CD4-positive, CD25-positive, alpha-beta regulatory T cell (primary cell): ENCODE measurements at regions not wholly inside any gene's neighbourhood (a gene's known extent, or its start where the extent isn't known, plus 50 kb on each side); places are given as distances from the start of the nearest gene placed in this dataset.

Experiments
- ATAC-seq, 2 donors: fragments of 150-1000 bp; cut with Tn5 transposase; one replicate each; pipeline ENCODE4 v1.10.0; 2021; ENCODE audit warnings: low read depth in 2 of 2, moderate number of reproducible peaks in 2 of 2, moderate library complexity in 1 of 2
- DNase-seq, 3 donors: peaks; one replicate each; pipeline versions ENCODE4 v3.0.0 to v3.0.0-alpha.2; 2012 to 2022; ENCODE audit warnings: mixed read lengths in 1 of 3
- H3K27ac ChIP-seq: one replicate; pipeline ENCODE4 v1.7.0; 2013; ENCODE audit warnings: mild to moderate bottlenecking, low read length; ENCODE audit not compliant: insufficient read depth, poor library complexity, severe bottlenecking
- H3K27me3 ChIP-seq: one replicate; pipeline ENCODE4 v1.7.0; 2013; ENCODE audit warnings: low read length; ENCODE audit not compliant: control insufficient read depth, insufficient read depth
- H3K36me3 ChIP-seq: one replicate; pipeline ENCODE4 v1.7.0; 2013; ENCODE audit warnings: mild to moderate bottlenecking, low read length, moderate library complexity; ENCODE audit not compliant: control insufficient read depth, insufficient read depth
- H3K4me1 ChIP-seq: 2 replicates; pipeline ENCODE4 v1.7.0; 2013; ENCODE audit warnings: mild to moderate bottlenecking, low read length; ENCODE audit not compliant: insufficient read depth, control insufficient read depth, poor library complexity, severe bottlenecking
- H3K4me3 ChIP-seq: one replicate; pipeline ENCODE4 v1.7.0; 2013; ENCODE audit warnings: low read depth, mild to moderate bottlenecking, low read length, moderate library complexity
- H3K9me3 ChIP-seq, 2 experiments: 1 replicate in 1 of 2; 2 replicates in 1 of 2; pipeline ENCODE4 v1.7.0; 2013; ENCODE audit warnings: low read length in 2 of 2, mild to moderate bottlenecking in 1 of 2, moderate library complexity in 1 of 2; ENCODE audit not compliant: control insufficient read depth in 2 of 2
- H3K27ac Mint-ChIP-seq, 3 donors: one replicate each; pipeline ENCODE4 v1.8.0; 2020 to 2022; ENCODE audit warnings: mild to moderate bottlenecking in 3 of 3, mixed read lengths in 3 of 3, moderate library complexity in 2 of 3
- H3K27me3 Mint-ChIP-seq: one replicate; pipeline ENCODE4 v1.8.0; 2022; ENCODE audit warnings: mild to moderate bottlenecking, mixed read lengths
- H3K36me3 Mint-ChIP-seq: one replicate; pipeline ENCODE4 v1.8.0; 2020; ENCODE audit warnings: mixed read lengths
- H3K4me1 Mint-ChIP-seq, 4 donors: one replicate each; pipeline ENCODE4 v1.8.0; 2020 to 2022; ENCODE audit warnings: mixed read lengths in 4 of 4, mild to moderate bottlenecking in 1 of 4
- H3K4me3 Mint-ChIP-seq, 4 donors: one replicate each; pipeline ENCODE4 v1.8.0; 2020 to 2022; ENCODE audit warnings: mild to moderate bottlenecking in 4 of 4, mixed read lengths in 4 of 4, moderate library complexity in 3 of 4
- H3K9me3 Mint-ChIP-seq, 7 donors: one replicate each; pipeline ENCODE4 v1.8.0; 2020 to 2022; ENCODE audit warnings: mixed read lengths in 7 of 7, mild to moderate bottlenecking in 3 of 7, moderate library complexity in 2 of 7

GRCh38 chr21:20649231-20649630 is 349.0 kb upstream of the NCAM2 start:
- H3K9me3 ChIP-seq: peaks cover 4 to 11% of the 10 kb centered on the region in 2 experiments
- H3K4me3 ChIP-seq: no peak overlapping the region
- peaks cover 0 to 29% (median 3%) of the 10 kb centered on the region in 7 donors for H3K9me3 Mint-ChIP-seq
- no peak overlapping the region for H3K27ac Mint-ChIP-seq
- H3K4me1 Mint-ChIP-seq: no peaks in the 10 kb centered on the region
- H3K4me3 Mint-ChIP-seq: no peak overlapping the region
- H3K27me3 ChIP-seq: no peaks in the 10 kb centered on the region
- DNase-seq: no peak
- H3K36me3 Mint-ChIP-seq: no peaks in the 10 kb centered on the region
- no peak for ATAC-seq
- H3K27ac ChIP-seq: no peak overlapping the region
- no peaks in the 10 kb centered on the region for H3K36me3 ChIP-seq
- no peaks in the 10 kb centered on the region for H3K27me3 Mint-ChIP-seq
- H3K4me1 ChIP-seq: no peaks in the 10 kb centered on the region

DNA sequence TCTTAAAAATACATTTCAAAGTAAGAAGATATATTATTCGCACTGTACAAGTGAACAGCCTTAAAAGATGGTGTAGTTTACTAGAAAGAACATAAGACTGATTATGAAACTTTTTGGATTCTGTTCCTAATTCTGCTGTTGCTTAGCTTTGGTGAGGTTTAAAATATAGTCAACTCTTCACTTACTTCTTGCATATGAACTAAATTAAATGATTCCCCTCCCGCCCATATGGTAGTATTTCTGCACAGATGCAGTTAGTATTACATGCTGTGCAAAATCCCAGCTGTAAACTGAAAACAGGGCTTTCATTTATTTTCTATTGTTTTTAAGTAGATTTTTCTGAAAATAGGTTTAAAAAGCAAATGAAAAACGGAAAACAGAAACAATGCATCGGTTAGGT is 345.4 kb upstream of the NCAM2 start:
- no peaks in the 10 kb centered on the region for H3K4me1 Mint-ChIP-seq
- ATAC-seq: no peak

DNA sequence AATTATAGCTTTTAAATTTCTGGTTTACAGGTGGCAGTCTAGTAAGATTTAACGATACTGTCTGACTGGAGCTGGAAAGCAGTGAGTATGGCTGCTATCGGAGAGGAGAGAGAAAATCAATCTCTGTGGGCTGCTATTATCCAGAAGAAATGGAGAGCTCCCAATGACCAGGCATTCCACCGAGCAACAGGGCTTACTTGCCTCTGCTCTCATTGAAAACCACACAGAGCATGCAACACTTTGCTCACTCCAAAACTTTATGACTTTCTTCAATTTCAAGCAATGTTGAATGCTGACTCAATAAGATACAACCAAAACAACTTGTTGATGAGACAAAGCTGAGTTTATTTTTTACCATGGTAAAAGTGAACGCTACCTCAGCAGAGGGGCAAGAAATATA is 337.0 kb upstream of the NCAM2 start:
- DNase-seq: no peak
- Histone ChIP-seq H3K36me3 (no peaks in the 10 kb centered on the region), H3K9me3 (peaks cover 4 to 10% of the 10 kb centered on the region in 2 experiments), H3K4me3 (no peak overlapping the region), H3K27me3 (no peaks in the 10 kb centered on the region), H3K27ac (no peak overlapping the region), H3K4me1 (no peaks in the 10 kb centered on the region)
- Mint-ChIP-seq H3K4me1 (no peaks in the 10 kb centered on the region), H3K27me3 (no peaks in the 10 kb centered on the region), H3K27ac (no peak overlapping the region), H3K36me3 (no peaks in the 10 kb centered on the region), H3K4me3 (no peak overlapping the region), H3K9me3 (peaks cover 2 to 26% (median 9%) of the 10 kb centered on the region in 7 donors)
- ATAC-seq: no peak

More for the DNA sequence above, 345.4 kb upstream of the NCAM2 start:
- no peak for DNase-seq
- Histone ChIP-seq H3K4me3 (no peak overlapping the region), H3K36me3 (no peaks in the 10 kb centered on the region), H3K27ac (no peak overlapping the region), H3K4me1 (no peaks in the 10 kb centered on the region), H3K9me3 (peaks cover 0 to 2% of the 10 kb centered on the region in 2 experiments), H3K27me3 (no peaks in the 10 kb centered on the region)
- Mint-ChIP-seq H3K27ac (no peak overlapping the region), H3K9me3 (peaks cover 0 to 23% (median 3%) of the 10 kb centered on the region in 7 donors), H3K27me3 (no peaks in the 10 kb centered on the region), H3K36me3 (no peaks in the 10 kb centered on the region), H3K4me3 (no peak overlapping the region)

- Histone ChIP-seq H3K27ac (no peak overlapping the region), H3K27me3 (no peaks in the 10 kb centered on the region), H3K4me1 (no peaks in the 10 kb centered on the region), H3K36me3 (no peaks in the 10 kb centered on the region), H3K4me3 (no peak overlapping the region), H3K9me3 (peaks cover 4 to 10% of the 10 kb centered on the region in 2 experiments)
- Mint-ChIP-seq H3K27me3 (no peaks in the 10 kb centered on the region), H3K36me3 (no peaks in the 10 kb centered on the region), H3K9me3 (peaks cover 2 to 28% (median 10%) of the 10 kb centered on the region in 7 donors), H3K27ac (no peak overlapping the region), H3K4me3 (no peak overlapping the region), H3K4me1 (no peaks in the 10 kb centered on the region)
- ATAC-seq (no peak), DNase-seq (no peak)
Observed at GRCh38 chr21:20661745-20662422, 336.3 kb upstream of the NCAM2 start.

GRCh38 chr21:20662514-20662913 is 335.7 kb upstream of the NCAM2 start:
- Mint-ChIP-seq H3K4me3 (no peak overlapping the region), H3K27ac (no peak overlapping the region), H3K9me3 (peaks cover 2 to 25% (median 10%) of the 10 kb centered on the region in 7 donors), H3K27me3 (no peaks in the 10 kb centered on the region), H3K36me3 (no peaks in the 10 kb centered on the region), H3K4me1 (no peaks in the 10 kb centered on the region)
- no peaks in the 10 kb centered on the region for H3K27me3 ChIP-seq
- H3K27ac ChIP-seq: no peak overlapping the region
- peaks cover 4 to 10% of the 10 kb centered on the region in 2 experiments for H3K9me3 ChIP-seq
- DNase-seq (no peak), ATAC-seq (no peak)
- no peaks in the 10 kb centered on the region for H3K4me1 ChIP-seq
- no peak overlapping the region for H3K4me3 ChIP-seq
- no peaks in the 10 kb centered on the region for H3K36me3 ChIP-seq

- H3K36me3 ChIP-seq: no peaks in the 10 kb centered on the region
Observed at GRCh38 chr21:20667931-20668330, 330.3 kb upstream of the NCAM2 start.

DNA sequence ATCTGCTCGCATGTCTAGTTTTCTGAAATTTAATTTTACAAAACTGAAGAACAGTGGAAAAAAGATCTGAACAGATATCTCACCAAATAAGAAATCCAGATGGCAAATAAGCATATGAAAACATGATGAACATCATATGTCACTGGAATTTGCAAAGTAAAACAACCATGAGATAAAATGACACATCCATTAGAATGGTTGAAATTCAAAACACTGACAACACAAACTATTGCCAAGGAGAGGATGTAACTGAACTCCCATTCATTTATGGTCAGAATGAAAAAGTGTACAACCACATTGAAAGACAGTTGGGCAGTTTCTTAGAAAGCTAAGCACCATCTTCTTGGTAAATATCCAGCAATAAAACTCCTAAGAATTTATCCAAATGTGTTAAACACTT is 312.7 kb upstream of the NCAM2 start:
- Mint-ChIP-seq H3K4me1 (no peaks in the 10 kb centered on the region), H3K36me3 (no peaks in the 10 kb centered on the region), H3K4me3 (no peak overlapping the region), H3K27ac (no peak overlapping the region), H3K27me3 (no peaks in the 10 kb centered on the region), H3K9me3 (peaks cover under 1 to 37% (median 5%) of the 10 kb centered on the region in 7 donors)
- H3K27me3 ChIP-seq: no peaks in the 10 kb centered on the region
- peaks cover 0 to 3% of the 10 kb centered on the region in 2 experiments for H3K9me3 ChIP-seq
- H3K4me3 ChIP-seq: no peak overlapping the region
- H3K36me3 ChIP-seq: no peaks in the 10 kb centered on the region
- no peak for ATAC-seq
- no peaks in the 10 kb centered on the region for H3K4me1 ChIP-seq
- no peak overlapping the region for H3K27ac ChIP-seq
- no peak for DNase-seq

More at GRCh38 chr21:20667931-20668330, 330.3 kb upstream of the NCAM2 start:
- Mint-ChIP-seq H3K27me3 (no peaks in the 10 kb centered on the region), H3K4me1 (no peaks in the 10 kb centered on the region), H3K36me3 (no peaks in the 10 kb centered on the region), H3K27ac (no peak overlapping the region), H3K9me3 (peaks cover 0 to 27% (median 7%) of the 10 kb centered on the region in 7 donors), H3K4me3 (no peak overlapping the region)
- peaks cover 4 to 19% of the 10 kb centered on the region in 2 experiments for H3K9me3 ChIP-seq
- DNase-seq (no peak), ATAC-seq (no peak)
- no peaks in the 10 kb centered on the region for H3K4me1 ChIP-seq
- no peaks in the 10 kb centered on the region for H3K27me3 ChIP-seq
- H3K4me3 ChIP-seq: no peak overlapping the region
- no peak overlapping the region for H3K27ac ChIP-seq

DNA sequence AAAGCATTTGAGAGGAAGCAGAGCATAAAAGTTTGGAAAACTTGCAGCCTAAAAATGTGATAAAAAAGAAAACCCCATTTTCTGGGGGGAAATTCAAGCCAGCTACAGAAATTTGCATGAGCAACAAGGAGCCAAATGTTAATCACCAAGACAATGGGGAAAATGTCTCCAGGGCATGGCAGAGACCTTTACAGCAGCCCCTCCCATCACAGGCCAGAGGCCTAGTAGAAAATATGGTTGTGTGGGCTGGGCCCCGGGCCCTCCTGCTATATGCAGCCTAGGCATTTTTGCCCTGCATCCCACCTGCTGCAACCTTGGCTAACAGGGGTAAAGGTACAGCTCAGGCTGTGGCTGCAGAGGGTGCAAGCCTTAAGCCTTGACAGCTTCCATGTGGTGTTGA is 299.6 kb upstream of the NCAM2 start:
- Mint-ChIP-seq H3K36me3 (no peaks in the 10 kb centered on the region), H3K9me3 (peaks cover 1 to 22% (median 5%) of the 10 kb centered on the region in 7 donors), H3K4me3 (no peak overlapping the region), H3K4me1 (peaks cover 0 to 5% (median 0%) of the 10 kb centered on the region in 4 donors), H3K27ac (no peak overlapping the region), H3K27me3 (no peaks in the 10 kb centered on the region)
- Histone ChIP-seq H3K36me3 (no peaks in the 10 kb centered on the region), H3K4me1 (no peaks in the 10 kb centered on the region), H3K4me3 (no peak overlapping the region), H3K27ac (no peak overlapping the region), H3K9me3 (no peaks in the 10 kb centered on the region), H3K27me3 (no peaks in the 10 kb centered on the region)
- ATAC-seq: no peak
- no peak for DNase-seq
